RWPE2 (cell line): ENCODE measurements at regions not wholly inside any gene's neighbourhood (a gene's known extent, or its start where the extent isn't known, plus 50 kb on each side); places are given as distances from the start of the nearest gene placed in this dataset.
"Not testable (repeated sequence)": the region's sequence is repeated elsewhere in the genome, so short reads cannot be mapped to it uniquely, and the experiment has no call there.

Experiments
- ATAC-seq: fragments of 200-7000 bp; cut with Tn5 transposase; 3 replicates; pipeline ENCODE4 v1.9.1; 2021; ENCODE audit warnings: low read depth
- DNase-seq: peaks from one replicate; pipeline ENCODE4 v3.0.0-alpha.2; 2020; ENCODE audit warnings: low spot score
- H3K27ac ChIP-seq: fragments of 450-650 bp; 2 replicates; pipeline ENCODE4 v1.5.1; 2017; ENCODE audit warnings: mild to moderate bottlenecking; ENCODE audit not compliant: poor library complexity, severe bottlenecking
- H3K27me3 ChIP-seq: fragments of 250-450 bp; sonication (Bioruptor Pico); 2 replicates; pipeline ENCODE4 v1.5.1; 2021; ENCODE audit warnings: mild to moderate bottlenecking, moderate library complexity; ENCODE audit not compliant: insufficient read depth, poor library complexity, severe bottlenecking
- H3K36me3 ChIP-seq: fragments of 250-450 bp; sonication (Bioruptor Pico); 2 replicates; pipeline ENCODE4 v1.5.1; 2020; ENCODE audit warnings: low read depth, mild to moderate bottlenecking, moderate library complexity
- H3K4me1 ChIP-seq: fragments of 250-450 bp; sonication (Bioruptor Pico); 2 replicates; pipeline ENCODE4 v1.5.1; 2021; ENCODE audit warnings: mild to moderate bottlenecking, moderate library complexity; ENCODE audit not compliant: insufficient read depth, poor library complexity, severe bottlenecking
- H3K4me3 ChIP-seq: fragments of 250-450 bp; sonication (Bioruptor Pico); 2 replicates; pipeline ENCODE4 v1.5.1; 2021; ENCODE audit warnings: mild to moderate bottlenecking, moderate library complexity; ENCODE audit not compliant: severe bottlenecking
- H3K9me3 ChIP-seq: fragments of 250-450 bp; sonication (Bioruptor Pico); 2 replicates; pipeline ENCODE4 v1.5.1; 2021; ENCODE audit warnings: mild to moderate bottlenecking, moderate library complexity; ENCODE audit not compliant: severe bottlenecking
- TF ChIP-seq, protein P1 (sequence below): fragments of 450-650 bp; IDR thresholded peaks from one replicate; pipeline ENCODE4 v1.5.1; 2017; ENCODE audit warnings: mild to moderate bottlenecking, moderate library complexity; ENCODE audit not compliant: poor library complexity, severe bottlenecking

DNA sequence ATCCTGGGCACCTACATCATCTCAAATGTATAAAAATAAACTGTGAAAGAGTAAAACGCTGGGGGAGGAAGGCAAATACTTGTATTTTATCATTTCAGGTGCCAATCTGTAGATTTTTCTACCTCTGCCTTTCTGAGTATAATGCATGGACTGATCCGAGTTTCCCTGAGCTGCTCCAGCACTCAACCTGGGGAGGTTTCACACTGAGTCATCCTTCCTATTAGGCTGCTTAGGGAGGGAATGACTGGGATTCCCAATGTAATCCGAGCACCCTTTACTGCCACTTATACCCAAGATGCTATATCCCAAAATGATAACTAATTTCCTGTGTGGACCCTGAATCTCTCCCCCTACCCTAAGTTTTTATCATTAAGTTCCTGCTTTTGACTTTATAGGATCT is 126.6 kb downstream of the HNRNPD start:
- H3K9me3 ChIP-seq = no peaks in the 10 kb centered on the region

DNA sequence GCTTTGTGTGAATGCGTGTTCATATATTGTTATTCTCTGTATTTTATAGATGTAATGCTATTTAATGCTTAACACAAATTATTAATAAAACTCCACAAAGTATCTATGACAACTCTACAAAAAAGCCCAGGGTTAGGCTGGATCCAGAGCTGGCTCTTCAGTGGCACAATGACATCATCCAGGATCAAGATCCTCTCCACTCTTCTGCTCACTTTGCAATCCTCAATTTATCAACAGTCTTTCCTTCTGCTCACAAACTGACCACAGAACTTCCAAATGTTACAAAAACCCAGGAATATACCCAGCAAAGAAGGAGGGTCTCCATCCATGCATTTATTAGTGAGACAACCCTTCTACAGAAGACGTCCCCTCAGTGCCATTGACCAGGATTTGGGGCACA is 132.3 kb downstream of the HNRNPD start:
- H3K27me3 ChIP-seq = no peaks in the 10 kb centered on the region
- no peaks in the 10 kb centered on the region for H3K36me3 ChIP-seq
- no peak overlapping the region for H3K4me3 ChIP-seq
- DNase-seq (no peak), ATAC-seq (no peak)
- TF ChIP-seq, protein P1, sequence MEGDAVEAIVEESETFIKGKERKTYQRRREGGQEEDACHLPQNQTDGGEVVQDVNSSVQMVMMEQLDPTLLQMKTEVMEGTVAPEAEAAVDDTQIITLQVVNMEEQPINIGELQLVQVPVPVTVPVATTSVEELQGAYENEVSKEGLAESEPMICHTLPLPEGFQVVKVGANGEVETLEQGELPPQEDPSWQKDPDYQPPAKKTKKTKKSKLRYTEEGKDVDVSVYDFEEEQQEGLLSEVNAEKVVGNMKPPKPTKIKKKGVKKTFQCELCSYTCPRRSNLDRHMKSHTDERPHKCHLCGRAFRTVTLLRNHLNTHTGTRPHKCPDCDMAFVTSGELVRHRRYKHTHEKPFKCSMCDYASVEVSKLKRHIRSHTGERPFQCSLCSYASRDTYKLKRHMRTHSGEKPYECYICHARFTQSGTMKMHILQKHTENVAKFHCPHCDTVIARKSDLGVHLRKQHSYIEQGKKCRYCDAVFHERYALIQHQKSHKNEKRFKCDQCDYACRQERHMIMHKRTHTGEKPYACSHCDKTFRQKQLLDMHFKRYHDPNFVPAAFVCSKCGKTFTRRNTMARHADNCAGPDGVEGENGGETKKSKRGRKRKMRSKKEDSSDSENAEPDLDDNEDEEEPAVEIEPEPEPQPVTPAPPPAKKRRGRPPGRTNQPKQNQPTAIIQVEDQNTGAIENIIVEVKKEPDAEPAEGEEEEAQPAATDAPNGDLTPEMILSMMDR = no peak
- no peaks in the 10 kb centered on the region for H3K9me3 ChIP-seq
- H3K27ac ChIP-seq = no peak overlapping the region
- no peaks in the 10 kb centered on the region for H3K4me1 ChIP-seq

More for the DNA sequence above, 126.6 kb downstream of the HNRNPD start:
- no peak overlapping the region for H3K27ac ChIP-seq
- H3K4me1 ChIP-seq = no peaks in the 10 kb centered on the region
- no peaks in the 10 kb centered on the region for H3K27me3 ChIP-seq
- no peaks in the 10 kb centered on the region for H3K36me3 ChIP-seq
- DNase-seq = no peak
- ATAC-seq = peak; percentile 96
- no peak overlapping the region for H3K4me3 ChIP-seq
- TF ChIP-seq, protein P1 = no peak

DNA sequence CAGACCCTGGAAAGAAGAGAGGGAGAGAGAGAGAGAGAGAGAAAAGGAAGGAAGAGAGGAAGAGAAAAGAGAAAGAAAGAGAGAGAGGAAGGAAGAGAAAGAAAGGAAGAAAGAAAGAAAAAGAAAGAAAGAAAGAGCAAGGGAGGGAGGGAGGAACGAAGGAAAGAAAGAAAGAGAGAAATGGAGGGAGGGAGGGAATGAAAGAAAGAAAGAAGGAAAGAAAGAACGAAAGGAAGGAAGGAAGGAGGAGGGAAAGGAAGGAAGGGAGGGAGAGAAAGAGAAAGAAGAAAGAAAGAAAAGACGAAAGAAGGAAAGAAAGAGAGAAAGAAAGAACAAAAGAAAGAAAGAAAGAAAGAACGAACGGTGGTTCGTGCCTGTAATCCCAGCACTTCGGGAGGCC is 133.4 kb downstream of the HNRNPD start:
- no peak for DNase-seq
- no peaks in the 10 kb centered on the region for H3K4me1 ChIP-seq
- no peak overlapping the region for H3K27ac ChIP-seq
- no peaks in the 10 kb centered on the region for H3K27me3 ChIP-seq
- no peak overlapping the region for H3K4me3 ChIP-seq
- ATAC-seq = no peak
- TF ChIP-seq, protein P1 = no peak
- H3K36me3 ChIP-seq = no peaks in the 10 kb centered on the region
- H3K9me3 ChIP-seq = no peaks in the 10 kb centered on the region

DNA sequence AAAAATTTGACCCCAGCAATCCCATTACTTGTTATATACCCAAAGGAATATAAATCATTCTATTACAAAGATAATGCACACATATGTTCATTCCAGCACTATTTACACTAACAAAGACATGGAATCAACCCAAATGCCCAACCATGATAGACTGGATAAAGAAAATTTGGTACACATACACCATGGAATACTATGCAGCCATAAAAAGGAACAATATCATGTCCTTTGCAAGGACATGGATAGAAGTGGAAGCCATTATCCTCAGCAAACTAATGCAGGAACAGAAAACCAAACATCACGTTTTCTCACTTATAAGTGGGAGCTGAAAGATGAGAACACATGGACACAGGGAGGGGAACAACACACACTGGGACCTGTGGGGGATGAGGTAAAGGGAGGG is 136.6 kb downstream of the HNRNPD start:
- H3K4me1 ChIP-seq, DNase-seq, ATAC-seq, H3K27ac ChIP-seq, H3K9me3 ChIP-seq, H3K36me3 ChIP-seq, H3K4me3 ChIP-seq, H3K27me3 ChIP-seq: not testable (repeated sequence)

DNA sequence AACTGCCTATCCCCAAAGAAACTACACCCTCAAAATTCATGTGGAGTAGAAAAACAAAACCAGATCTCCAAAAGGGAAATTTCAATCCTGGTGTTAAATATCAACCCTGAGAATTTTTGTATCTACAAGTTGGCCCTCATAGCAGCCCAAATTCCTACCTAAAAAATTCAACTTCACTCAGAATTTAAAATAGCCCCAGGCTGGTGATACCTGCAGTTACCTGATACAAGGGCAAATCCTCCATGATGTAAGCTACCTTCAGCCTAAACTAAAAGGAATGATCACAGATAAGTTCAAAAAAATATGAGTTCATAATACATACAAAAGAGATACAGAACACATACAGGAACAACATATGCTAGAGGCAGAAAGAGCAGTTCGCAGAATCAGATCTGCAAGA is 138.4 kb downstream of the HNRNPD start:
- DNase-seq = no peak
- ATAC-seq = no peak
- no peaks in the 10 kb centered on the region for H3K27me3 ChIP-seq

More for the DNA sequence above, 138.4 kb downstream of the HNRNPD start:
- no peak overlapping the region for H3K27ac ChIP-seq
- no peaks in the 10 kb centered on the region for H3K9me3 ChIP-seq
- H3K4me3 ChIP-seq = no peak overlapping the region
- TF ChIP-seq, protein P1 = no peak
- H3K36me3 ChIP-seq = no peaks in the 10 kb centered on the region
- peaks cover 10% of the 10 kb centered on the region for H3K4me1 ChIP-seq
